ENCODE measurements at regions not wholly inside any gene's neighbourhood (a gene's known extent, or its start where the extent isn't known, plus 50 kb on each side); places are given as distances from the start of the nearest gene placed in this dataset.

- TF ChIP-seq POLR2A (IDR thresholded peaks at IDR 0.05) (no peak), CTCF (IDR thresholded peaks at IDR 0.05) (no peak)
Measured at GRCh38 chr13:40013554-40013953, 358.1 kb downstream of the COG6 start.

Data from right lobe of liver (tissue), 4 donors.